ENCODE measurements at regions not wholly inside any gene's neighbourhood (a gene's known extent, or its start where the extent isn't known, plus 50 kb on each side); places are given as distances from the start of the nearest gene placed in this dataset.
"Not testable (repeated sequence)": the region's sequence is repeated elsewhere in the genome, so short reads cannot be mapped to it uniquely, and the experiment has no call there.

DNA sequence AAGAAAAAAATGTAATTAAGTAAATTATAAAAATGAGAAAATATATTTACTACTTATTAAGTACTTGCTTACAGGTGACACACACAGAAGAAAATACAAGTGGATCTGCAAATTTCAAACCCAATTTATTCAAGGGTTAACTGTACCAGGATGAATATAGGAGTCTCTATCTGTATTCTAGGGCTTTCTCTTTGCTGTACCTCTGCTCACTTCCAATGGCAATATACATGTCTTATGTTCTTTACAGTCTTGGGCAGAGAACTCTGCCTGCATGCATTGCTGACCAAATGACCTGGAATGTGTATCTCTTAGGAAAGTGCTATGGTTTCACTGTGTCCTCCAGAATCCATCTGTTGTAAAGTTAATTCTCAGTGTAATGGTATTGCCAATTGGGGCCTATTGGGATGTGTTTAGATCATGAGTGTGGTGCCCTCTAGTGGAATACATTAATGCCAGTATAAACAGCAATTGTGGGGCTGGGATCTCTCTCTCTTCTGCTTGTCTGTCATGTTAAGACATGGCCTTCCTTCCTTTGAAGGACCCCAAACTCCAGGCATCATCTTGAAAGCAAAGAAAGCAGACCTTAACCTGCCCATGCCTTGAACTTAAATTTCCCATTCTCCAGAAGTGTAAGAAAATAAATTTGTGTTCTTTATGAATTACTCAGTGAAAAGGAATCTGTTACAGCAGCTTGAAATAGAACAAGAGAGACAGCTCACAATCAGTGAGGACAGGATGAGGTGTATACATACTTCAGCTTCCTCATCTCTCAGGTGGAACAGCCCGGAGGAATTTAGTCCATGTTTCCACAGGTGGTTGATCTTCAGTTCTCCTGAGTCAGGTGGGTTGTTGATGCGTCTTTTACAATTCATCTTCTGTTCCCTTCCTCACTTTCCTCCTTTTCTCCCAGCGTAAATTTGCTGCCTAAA, 356.9 kb downstream of the RPIA start:
- in situ Hi-C loops (cut with HindIII; ENCODE audit: low pct_unique_long_range_greater_than_20kb, low sequenced_read_pairs), result not testable (repeated sequence)
- peak; percentile 54 for DNase-seq (ENCODE audit: low read depth)

DNA sequence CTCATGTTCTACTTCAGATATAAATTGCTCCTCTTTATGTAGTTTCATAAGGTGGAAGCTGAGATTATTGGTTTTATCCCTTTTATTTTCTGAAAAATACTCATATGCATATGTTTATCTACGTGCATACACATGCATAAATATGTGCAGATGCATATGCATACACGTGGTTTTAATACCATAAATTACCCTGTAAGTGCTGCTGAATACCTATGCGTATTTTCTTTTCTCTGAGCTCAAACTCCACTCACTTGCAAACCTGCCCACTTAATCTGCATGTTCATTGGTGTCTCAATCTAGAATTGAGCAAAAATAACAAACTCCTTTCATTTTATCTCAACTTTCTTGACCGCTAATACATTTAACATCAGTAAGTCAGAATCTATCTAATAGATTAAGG, 367.1 kb downstream of the RPIA start:
- in situ Hi-C loops (cut with HindIII; ENCODE audit: low pct_unique_long_range_greater_than_20kb, low sequenced_read_pairs); DNase-seq (ENCODE audit: low read depth): not testable (repeated sequence)

DNA sequence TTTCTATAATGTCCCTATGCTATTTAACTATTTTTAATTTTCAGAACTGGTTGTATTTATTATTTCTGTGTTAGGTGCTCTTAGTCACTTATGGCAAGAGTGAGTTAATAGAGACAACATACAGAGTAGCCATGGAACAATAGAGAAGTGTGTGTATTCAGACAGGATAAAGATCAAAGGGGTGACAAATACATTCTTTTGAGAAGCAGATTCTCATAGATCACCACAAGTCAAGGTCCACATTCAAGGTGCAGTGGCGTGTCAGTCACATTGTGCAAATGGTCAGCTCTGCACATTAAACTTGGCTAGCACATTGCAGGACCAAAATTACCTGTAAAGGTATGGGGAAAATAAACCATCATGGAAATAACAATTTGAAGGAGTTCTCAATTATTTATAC, 369.7 kb downstream of the RPIA start:
- DNase-seq (ENCODE audit: low read depth); in situ Hi-C loops (cut with HindIII; ENCODE audit: low pct_unique_long_range_greater_than_20kb, low sequenced_read_pairs): not testable (repeated sequence)

DNA sequence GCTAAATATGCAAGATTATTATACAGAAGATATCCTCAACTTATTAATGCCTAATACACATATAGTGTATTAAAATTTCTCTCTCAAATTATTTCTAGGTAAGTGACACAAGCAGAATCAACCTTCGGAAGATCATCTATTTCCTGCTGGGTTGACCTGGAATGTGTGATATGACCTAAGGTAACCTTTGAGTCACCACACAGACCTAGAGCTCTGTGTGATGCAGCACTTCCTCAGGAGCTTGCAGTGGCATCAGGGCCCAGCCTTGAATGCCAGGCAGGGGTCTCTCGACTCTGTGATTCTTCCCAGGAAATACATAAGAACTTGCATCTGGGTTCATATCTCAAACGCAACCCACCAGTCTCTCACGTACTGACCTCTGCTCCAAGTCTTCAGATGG, 385.3 kb downstream of the RPIA start:
- in situ Hi-C loops (cut with HindIII; ENCODE audit: low pct_unique_long_range_greater_than_20kb, low sequenced_read_pairs); DNase-seq (ENCODE audit: low read depth): not testable (repeated sequence)

DNA sequence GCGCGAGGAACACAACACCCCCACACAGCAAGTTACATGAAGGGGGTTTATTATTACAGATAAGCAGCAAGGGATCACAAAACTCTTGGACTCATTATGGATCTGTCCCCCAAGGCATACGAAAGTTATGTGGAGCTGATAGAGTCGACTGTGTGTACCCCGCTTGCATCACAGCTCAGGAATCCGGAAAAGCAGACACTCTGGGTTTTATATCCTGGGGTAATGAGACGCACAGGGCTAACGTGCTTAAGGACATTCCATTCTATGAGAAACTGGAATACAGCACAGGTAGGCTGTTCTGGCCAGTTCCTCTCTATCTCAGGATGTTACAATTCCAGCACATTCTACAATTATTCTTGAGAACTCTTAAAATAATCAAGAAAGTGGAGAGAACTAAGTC, 401.4 kb downstream of the RPIA start:
- in situ Hi-C loops (cut with HindIII; ENCODE audit: low pct_unique_long_range_greater_than_20kb, low sequenced_read_pairs); DNase-seq (ENCODE audit: low read depth): not testable (repeated sequence)

DNA sequence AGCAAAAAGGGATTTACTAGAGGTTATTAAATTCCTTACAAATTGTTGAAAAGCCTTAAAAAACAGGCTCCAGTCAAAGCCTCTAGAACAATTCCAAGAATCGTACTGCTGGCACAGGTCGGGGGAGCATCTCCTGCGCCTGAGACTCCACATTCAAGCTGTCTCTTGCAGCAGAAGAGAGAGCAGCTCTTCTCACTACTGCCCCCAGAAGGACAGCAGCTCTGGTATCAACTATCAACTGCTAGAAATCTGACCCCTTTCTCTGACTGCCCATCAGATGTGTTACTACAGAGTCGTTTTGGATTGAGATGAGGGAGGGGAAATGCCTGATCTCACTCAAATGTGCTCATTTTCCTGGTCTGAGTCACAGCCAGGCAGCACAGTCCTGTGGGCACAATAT, 403.6 kb downstream of the RPIA start:
- DNase-seq (ENCODE audit: low read depth); in situ Hi-C loops (cut with HindIII; ENCODE audit: low pct_unique_long_range_greater_than_20kb, low sequenced_read_pairs): not testable (repeated sequence)

DNA sequence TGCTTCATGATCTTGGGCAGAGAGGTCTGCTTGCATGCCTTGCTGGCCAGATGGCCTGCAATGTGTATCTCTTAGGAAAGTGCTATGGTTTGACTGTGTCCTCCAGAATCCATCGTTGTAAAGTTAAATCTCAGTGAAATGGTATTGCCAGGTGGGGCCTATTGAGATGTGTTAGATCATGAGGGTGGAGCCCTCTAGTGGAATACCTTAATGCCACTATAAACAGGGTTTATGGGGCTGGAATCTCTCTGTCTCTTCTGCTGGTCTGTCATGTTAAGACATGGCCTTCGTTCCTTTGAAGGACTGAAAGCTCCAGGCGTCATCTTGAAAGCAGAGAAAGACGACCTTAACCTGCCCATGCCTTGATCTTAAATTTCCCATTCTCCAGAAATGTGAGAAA, 411.1 kb downstream of the RPIA start:
- DNase-seq (ENCODE audit: low read depth); in situ Hi-C loops (cut with HindIII; ENCODE audit: low pct_unique_long_range_greater_than_20kb, low sequenced_read_pairs): not testable (repeated sequence)

DNA sequence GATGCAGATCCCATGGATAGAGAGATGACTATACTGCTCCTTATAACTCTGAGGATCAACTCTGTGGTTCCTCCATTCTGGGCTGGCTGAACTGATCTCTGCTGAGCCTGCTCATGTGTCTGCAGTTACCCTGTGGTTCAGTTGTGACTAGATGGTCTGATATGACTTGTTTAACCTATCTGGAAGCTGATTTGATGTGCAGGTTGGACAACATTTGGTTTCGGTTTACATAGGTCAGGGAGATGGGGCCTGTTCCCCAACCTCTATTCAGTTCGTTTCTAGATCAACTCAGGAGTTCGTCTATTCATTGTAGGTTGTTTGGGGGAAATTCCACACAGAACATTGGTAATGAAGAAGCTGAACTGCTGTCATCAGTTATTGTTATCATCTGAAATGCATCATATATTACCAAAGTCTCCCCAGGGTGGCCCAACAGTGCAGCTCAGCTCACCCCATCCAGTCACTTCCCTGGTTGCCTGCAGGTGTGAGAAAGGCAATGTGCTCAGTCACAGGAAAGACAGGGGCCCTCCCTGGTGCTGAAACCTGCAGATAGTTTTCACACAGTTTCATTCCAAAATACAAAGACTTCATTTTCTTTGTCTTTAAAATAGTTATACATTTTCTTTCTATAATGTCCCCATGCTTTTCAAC, 415.0 kb downstream of the RPIA start:
- DNase-seq (ENCODE audit: low read depth); in situ Hi-C loops (cut with HindIII; ENCODE audit: low pct_unique_long_range_greater_than_20kb, low sequenced_read_pairs): not testable (repeated sequence)

DNA sequence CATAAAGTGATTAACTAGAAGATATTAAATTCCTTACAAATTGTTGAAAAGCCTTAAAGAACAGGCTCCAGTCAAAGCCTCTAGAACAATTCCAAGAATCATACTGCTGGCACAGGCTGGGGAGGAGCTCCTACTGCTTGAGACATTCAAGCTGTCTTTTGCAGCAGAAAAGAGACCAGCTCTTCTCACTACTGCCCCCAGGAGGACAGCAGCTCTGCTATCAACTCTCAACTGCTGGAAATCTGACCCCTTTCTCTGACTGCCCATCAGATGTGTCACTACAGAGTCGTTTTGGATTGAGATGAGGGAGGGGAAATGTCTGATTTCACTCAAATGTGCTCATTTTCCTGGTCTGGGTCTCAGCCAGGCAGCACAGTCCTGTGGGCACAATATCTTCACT, 421.0 kb downstream of the RPIA start:
- in situ Hi-C loops (cut with HindIII; ENCODE audit: low pct_unique_long_range_greater_than_20kb, low sequenced_read_pairs), result not testable (repeated sequence)
- DNase-seq (ENCODE audit: low read depth), result peak; percentile 2

DNA sequence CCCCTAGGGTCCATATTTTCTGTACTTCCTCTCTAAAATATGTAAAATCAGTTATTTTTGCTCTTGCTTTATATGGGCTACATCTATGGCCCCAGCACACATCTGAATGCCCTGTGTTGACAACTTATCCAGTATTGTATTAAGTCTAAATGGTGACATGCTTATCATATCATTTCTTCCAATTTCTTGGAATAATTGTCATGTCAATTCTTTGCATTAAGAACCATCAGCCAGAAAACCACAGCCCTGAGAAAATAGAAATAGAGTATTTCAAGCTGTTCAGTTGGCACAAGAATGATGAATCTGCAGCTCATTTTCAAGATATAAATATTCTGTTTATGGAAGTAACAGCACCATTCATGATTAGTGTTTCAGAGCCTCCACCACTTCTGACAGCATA, 421.8 kb downstream of the RPIA start:
- DNase-seq (ENCODE audit: low read depth); in situ Hi-C loops (cut with HindIII; ENCODE audit: low pct_unique_long_range_greater_than_20kb, low sequenced_read_pairs): not testable (repeated sequence)

DNA sequence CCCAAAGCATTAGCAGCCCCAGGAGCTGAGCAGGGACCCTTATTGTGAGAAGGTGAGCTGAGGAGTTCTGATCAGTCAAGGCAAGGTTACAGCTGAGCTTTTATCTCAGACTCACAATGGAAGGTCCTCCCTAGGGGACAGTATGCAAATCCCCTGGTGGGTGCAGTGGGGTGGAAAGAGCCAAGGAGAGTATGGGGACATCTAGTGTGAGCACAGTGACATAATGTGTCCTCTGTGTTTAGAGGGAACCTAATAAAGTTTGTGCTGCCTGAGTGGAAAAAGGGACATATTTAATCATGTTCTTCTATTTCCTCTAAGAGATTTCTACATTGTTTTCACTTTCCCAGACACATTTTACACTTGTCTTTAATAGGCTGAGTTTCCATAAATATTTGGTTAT, 438.0 kb downstream of the RPIA start:
- DNase-seq (ENCODE audit: low read depth); in situ Hi-C loops (cut with HindIII; ENCODE audit: low pct_unique_long_range_greater_than_20kb, low sequenced_read_pairs): not testable (repeated sequence)

DNA sequence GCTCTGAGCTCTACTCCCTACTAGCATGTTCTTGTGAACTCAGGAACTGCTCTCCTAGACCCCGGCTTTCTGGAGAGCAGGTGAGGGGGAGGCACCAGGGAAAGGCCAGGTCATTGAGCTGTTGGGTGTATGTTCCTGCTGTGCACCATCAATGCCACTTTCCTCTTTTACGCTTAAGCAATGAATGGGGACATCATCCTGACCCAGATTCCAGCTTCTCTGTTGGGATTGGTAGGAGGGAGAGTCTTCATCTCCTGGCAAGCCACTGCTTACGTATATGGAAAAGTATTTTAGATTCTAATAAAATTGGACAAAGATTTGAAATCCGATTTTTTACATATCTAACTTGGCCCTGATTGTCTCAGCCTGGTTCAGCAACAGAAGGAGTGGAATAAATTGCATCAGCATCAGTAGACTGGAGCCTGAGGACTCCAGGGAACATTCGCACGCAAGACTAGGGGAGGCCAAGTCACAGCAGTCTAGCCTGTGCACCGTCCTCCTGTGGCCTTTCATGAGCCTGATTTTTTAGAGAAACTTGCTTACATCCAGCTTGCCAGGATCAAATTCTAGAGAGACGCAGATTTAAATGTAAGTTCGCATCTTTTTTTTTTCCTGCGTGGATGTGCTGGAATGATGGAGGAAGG, 439.3 kb downstream of the RPIA start:
- in situ Hi-C loops (cut with HindIII; ENCODE audit: low pct_unique_long_range_greater_than_20kb, low sequenced_read_pairs); DNase-seq (ENCODE audit: low read depth): not testable (repeated sequence)

DNA sequence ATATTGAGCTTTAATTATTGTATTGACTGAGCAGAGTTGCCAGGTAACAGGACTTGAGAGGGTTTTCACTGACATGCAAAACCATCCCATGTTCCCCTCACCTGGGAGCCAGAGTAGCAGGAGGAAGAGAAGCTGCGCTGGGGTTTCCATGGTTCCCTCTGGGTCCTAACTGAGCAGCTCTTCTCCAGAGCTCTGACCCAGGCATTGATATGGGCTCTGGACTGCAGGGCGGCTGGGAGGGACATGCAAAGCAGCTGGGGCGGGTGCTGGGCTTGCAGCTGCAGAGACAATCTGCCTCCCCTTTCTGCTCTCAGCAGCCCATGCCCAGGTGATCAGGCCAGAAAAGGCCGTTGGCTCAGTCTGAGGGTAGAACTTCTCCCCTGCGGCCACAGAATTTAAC, 451.5 kb downstream of the RPIA start:
- in situ Hi-C loops (cut with HindIII; ENCODE audit: low pct_unique_long_range_greater_than_20kb, low sequenced_read_pairs); DNase-seq (ENCODE audit: low read depth): not testable (repeated sequence)

DNA sequence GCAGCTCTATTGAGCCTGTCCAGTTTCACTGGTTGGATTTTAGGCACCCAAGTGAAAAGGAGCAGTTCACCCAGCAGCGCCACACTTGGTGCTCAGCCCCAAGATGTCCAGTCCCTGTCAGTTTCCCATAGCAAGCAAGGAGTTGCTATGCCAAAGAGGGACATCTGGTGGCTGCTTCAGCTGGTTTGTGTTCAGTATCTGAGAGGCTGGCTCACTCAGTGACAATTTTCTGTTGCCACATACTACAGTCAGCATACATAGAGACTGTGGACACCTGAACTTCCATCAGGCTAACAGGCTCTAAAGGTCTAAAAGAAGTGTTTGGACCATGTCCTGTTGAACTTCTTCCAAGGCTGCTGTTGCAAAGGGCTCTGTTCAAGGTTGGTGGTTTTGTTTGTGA, 453.9 kb downstream of the RPIA start:
- DNase-seq (ENCODE audit: low read depth); in situ Hi-C loops (cut with HindIII; ENCODE audit: low pct_unique_long_range_greater_than_20kb, low sequenced_read_pairs): not testable (repeated sequence)

DNA sequence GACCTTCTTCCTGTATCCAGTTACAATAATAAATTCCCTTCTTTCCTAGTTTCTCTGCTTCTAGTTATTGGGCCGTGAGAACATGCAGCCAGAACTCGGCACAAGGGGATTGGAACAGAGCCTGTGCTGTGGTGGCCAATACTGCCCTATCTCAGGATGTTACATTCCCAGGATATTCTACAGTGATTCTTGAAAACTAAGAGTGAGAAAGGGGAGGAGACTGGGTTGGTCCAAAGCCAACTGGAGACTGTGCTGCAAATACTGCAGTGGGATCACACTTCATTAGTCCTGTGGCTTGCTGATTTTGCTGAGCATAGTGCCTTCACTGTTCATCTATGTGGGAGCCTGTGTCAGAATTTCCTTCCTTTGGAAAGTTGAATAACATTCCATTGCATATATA, 456.8 kb downstream of the RPIA start:
- in situ Hi-C loops (cut with HindIII; ENCODE audit: low pct_unique_long_range_greater_than_20kb, low sequenced_read_pairs); DNase-seq (ENCODE audit: low read depth): not testable (repeated sequence)

DNA sequence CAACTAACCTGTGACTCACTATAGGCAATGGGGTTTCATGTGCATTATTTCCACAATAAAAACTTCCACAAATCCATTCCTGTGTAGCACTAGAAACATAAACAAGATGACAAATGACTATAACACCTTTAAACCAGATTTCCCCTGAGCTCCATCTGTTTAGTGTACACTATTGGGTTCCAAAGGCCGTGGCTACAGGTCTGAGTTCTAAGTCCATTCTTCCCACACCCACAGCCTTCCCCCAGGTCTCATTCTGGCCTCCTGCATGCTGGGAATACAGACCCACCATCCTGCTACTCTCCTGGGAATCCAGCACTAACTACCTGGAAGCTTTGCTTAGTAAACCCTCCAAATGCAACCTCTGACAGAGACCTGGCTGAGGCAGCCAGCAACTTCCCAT, 460.2 kb downstream of the RPIA start:
- DNase-seq (ENCODE audit: low read depth); in situ Hi-C loops (cut with HindIII; ENCODE audit: low pct_unique_long_range_greater_than_20kb, low sequenced_read_pairs): not testable (repeated sequence)

DNA sequence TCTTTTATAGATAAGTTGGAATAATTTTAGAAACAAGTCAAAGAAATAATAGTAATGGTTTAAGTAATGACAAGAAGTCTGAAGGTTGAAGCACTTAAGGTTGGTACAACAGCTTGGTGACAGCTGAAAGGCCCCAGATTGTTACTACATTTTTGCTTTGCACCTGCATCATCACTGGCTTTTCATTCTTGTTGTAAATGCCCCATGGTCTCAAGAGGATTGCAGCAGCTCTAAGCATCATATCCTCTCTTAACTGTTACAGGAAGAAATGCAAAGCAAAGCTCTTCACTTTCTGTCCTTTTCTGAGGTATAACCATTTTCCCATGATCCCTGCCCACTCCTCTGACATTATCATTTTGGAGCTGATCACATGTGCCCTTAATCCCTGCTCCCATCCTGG, 461.0 kb downstream of the RPIA start:
- in situ Hi-C loops (cut with HindIII; ENCODE audit: low pct_unique_long_range_greater_than_20kb, low sequenced_read_pairs); DNase-seq (ENCODE audit: low read depth): not testable (repeated sequence)

DNA sequence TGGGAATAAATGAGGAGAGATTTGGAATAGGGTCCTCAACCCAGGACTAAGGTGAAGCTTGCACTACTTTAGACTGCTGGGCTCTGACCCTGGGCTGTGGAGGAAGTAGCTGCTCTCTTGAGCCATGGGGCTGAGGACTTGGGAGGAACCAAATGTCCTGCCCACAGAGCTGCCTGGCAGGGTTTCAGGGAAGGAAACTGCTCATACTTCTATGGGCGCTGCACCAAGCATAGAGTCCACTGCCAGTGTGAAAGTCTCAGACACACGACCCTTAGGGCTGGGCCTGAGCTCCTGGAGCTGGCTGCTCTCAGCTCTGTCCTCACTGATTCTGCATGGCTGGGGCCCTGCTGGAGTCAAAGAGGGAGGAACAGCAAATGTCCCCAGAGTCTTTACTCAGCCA, 461.7 kb downstream of the RPIA start:
- in situ Hi-C loops (cut with HindIII; ENCODE audit: low pct_unique_long_range_greater_than_20kb, low sequenced_read_pairs); DNase-seq (ENCODE audit: low read depth): not testable (repeated sequence)

DNA sequence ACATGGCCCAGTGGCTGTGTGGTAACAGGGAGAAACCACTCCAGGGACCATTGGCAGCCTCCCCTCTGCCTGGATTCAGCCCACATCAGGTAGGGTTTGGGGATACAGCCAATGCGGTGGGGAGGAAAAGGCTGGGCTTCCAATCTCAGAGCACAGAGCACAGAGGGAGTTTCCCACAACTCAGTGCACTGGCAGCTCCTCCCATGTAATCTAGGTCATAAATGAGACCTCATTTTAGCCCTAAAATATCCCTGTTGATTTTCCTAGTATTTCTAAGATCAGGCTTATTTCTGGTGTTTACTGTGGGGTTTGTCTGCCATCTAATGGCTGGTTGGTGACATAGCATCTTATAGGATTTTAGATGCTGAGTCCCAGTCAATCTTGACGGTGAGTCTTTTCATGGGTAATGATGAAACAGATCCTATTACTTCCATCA, 462.8 kb downstream of the RPIA start:
- in situ Hi-C loops (cut with HindIII; ENCODE audit: low pct_unique_long_range_greater_than_20kb, low sequenced_read_pairs); DNase-seq (ENCODE audit: low read depth): not testable (repeated sequence)

Measured in Caki2 (cell line).